Ovary (tissue), 7 donors: ENCODE measurements at regions not wholly inside any gene's neighbourhood (a gene's known extent, or its start where the extent isn't known, plus 50 kb on each side); places are given as distances from the start of the nearest gene placed in this dataset.

Experiments
- DNase-seq, 5 donors: peaks; one replicate each; pipeline ENCODE4 v3.0.0-alpha.2; 2019 to 2020
- H3K27ac ChIP-seq, 2 donors: fragments of 200-600 bp; one replicate each; pipeline versions ENCODE4 v1.5.1 to v1.8.0; 2019 to 2022
- H3K27me3 ChIP-seq: fragments of 200-600 bp; one replicate; pipeline ENCODE4 v1.8.0; 2022
- H3K36me3 ChIP-seq: fragments of 200-600 bp; sonication (generic); one replicate; pipeline ENCODE4 v1.5.1; 2019
- H3K4me1 ChIP-seq: one replicate; pipeline ENCODE4 v1.8.1; 2013; ENCODE audit warnings: mild to moderate bottlenecking, moderate library complexity; ENCODE audit not compliant: insufficient read depth
- H3K4me3 ChIP-seq: fragments of 200-600 bp; sonication (generic); one replicate; pipeline ENCODE4 v1.5.1; 2017
- H3K9me3 ChIP-seq, 2 donors: fragments of 200-600 bp in 1 of 2; sonication (generic) in 1 of 2; one replicate each; pipeline versions ENCODE4 v1.5.1 to v1.8.1; 2013 to 2019; ENCODE audit warnings: mild to moderate bottlenecking in 1 of 2, moderate library complexity in 1 of 2
- EP300 ChIP-seq: sonication (generic); formaldehyde crosslinking; IDR thresholded peaks from one replicate; pipeline ENCODE4 v1.6.1; 2017; ENCODE audit warnings: antibody characterized with exemption
- POLR2A ChIP-seq: fragments of 450-650 bp; IDR thresholded peaks from one replicate; pipeline ENCODE4 v1.6.1; 2017; ENCODE audit warnings: antibody characterized with exemption, mild to moderate bottlenecking, moderate library complexity
- WGBS, 3 donors: extraction: QIAGEN DNeasy Blood & Tissue Kit in 1 of 3; methylation state at CpG; one replicate each; pipeline versions ENCODE4 v1.1.5 to v1.1.7; 2013 to 2017; 5-methylcytosine and 5-hydroxymethylcytosine counted together
- intact Hi-C, 4 donors: fragments of 100-400 bp; cut with DNase I; formaldehyde crosslinking; loops; one replicate each; pipeline versions ENCODE4 v1.11.0 to v1.15.1; 2022 to 2023
- TF ChIP-seq, protein P1 (sequence below), 3 donors: fragments of 450-650 bp in 2 of 3; fragments of 200-600 bp in 1 of 3; IDR thresholded peaks; one replicate each; pipeline versions ENCODE4 v1.5.1 to v1.8.0; 2016 to 2022; ENCODE audit warnings: antibody characterized with exemption in 3 of 3, mild to moderate bottlenecking in 1 of 3
- donor health status: DM: no; HTN: no; CAD: no; lungs with moderate emphysema.
- donor health status: DM: no; HTN: no; CAD: no.
- donor health status: Bipolar disorder and iron deficiency.
- donor health status: DM: no; HTN: no; CAD: no.
- donor health status: DM: yes; HTN: yes; CAD: no.

DNA sequence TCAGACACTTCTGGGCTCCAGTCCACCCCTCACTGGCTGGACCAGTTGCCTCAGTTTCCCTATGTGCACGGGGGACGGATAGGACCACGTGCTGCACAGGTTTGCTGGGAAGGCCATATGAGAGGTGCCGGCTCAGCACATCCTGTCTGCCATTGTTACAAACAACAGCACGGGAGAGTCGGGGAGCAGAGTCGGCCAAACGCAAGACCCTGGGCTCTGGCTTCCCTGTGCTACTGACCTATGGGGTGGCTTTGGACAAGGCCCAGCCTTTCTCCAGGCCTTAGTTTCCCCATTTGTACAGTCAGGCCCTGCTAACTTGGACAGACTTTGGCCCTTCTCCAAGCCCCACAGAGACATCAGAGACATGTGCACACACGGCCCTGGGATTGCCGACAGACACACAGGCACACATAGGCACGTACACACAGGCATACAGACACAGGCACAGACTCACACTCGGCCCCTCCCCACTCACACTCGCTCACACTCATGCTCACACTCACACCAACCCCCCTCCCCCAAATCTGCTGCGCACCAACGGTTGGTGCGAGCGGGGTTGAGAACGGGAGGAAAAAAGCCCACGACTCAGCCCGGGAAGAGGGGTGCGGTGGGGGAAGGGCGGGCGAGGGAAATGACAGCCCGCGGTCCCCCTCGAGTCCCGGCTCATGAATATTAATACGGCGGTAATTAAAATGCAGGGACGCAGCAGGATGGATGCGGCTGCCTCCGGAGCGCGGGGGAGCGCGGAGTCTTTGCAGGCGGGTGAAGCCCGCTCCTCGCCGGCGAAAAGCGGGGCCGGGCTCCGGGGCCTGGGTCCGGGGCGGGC, 133.0 kb downstream of the C9orf50 start:
- Histone ChIP-seq H3K9me3 (no peaks in the 10 kb centered on the region), H3K27me3 (no peaks in the 10 kb centered on the region), H3K36me3 (no peaks in the 10 kb centered on the region), H3K27ac (peak overlapping the region; percentile 96 to 100), H3K4me1 (peaks cover 34% of the 10 kb centered on the region), H3K4me3 (peak overlapping the region; percentile 53)
- TF ChIP-seq, protein P1, sequence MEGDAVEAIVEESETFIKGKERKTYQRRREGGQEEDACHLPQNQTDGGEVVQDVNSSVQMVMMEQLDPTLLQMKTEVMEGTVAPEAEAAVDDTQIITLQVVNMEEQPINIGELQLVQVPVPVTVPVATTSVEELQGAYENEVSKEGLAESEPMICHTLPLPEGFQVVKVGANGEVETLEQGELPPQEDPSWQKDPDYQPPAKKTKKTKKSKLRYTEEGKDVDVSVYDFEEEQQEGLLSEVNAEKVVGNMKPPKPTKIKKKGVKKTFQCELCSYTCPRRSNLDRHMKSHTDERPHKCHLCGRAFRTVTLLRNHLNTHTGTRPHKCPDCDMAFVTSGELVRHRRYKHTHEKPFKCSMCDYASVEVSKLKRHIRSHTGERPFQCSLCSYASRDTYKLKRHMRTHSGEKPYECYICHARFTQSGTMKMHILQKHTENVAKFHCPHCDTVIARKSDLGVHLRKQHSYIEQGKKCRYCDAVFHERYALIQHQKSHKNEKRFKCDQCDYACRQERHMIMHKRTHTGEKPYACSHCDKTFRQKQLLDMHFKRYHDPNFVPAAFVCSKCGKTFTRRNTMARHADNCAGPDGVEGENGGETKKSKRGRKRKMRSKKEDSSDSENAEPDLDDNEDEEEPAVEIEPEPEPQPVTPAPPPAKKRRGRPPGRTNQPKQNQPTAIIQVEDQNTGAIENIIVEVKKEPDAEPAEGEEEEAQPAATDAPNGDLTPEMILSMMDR (IDR thresholded peaks at IDR 0.05), result no peak
- no peak for TF ChIP-seq POLR2A
- no peak for TF ChIP-seq EP300
- intact Hi-C loops, result loop anchor here in 3 of 4 donors (5.0 to 10.0 kb wide), 8 partner anchors 73 to 346 kb away; partner anchors contain the start of gene IER5L (in 1 of the 3)
- 9 to 10% (median 9%) methylated on average over 32 to 46 of the region's 46 CpGs for WGBS, 3 donors
- peak in 4 of 5 donors; percentile 69 to 80 (median 76) for DNase-seq

DNA sequence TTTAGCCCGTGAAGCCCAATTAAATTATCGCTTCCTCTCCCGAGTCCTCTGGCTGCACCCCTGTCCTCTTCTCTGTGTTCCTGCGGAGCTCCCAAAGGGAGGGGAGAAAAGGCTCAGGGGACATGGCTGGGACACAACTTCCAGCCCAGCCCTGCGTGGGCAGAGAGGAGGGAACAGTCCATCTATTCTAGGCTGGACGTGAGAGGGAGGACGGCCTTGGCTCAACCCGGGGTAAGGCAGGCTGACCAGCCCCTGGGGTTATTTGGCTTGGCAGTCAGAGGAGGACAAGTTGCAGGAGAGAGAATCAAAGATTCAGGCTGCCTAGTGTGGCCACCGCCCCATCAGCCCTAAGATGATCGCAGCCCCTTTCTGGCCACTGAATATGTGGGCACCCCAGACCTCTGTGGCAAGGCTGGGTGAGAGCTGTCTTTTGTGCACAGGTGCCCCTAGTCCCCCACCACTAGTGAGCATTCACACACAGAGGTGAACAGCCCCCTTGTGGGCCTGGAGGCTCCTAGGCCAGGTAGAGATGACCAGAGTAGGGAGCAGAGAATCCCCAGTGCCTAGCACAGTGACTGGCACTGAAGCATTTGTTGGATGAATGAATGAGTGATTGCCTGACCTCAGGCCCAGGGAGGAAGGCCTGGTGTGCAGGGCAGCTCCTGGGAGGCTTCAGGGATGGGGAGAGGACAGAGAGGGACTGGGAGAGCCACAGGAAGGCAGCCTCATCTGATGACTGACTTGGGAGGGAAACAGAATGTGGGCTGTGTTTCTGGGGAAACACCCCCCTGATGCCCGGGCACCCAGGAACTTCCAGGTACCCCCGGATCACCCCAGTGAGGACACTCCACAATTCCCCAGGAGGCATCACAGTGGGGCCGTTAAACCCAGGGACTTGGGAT, 133.9 kb downstream of the C9orf50 start:
- 45 to 53% (median 45%) methylated on average over 13 of the region's 13 CpGs for WGBS, 3 donors
- DNase-seq, result peak; percentile 72 to 79 (median 76)
- H3K36me3 ChIP-seq, result no peaks in the 10 kb centered on the region
- peaks cover 34% of the 10 kb centered on the region for H3K4me1 ChIP-seq
- no peaks in the 10 kb centered on the region for H3K9me3 ChIP-seq
- TF ChIP-seq POLR2A (no peak), EP300 (peak; percentile 37)
- TF ChIP-seq, protein P1 (IDR thresholded peaks at IDR 0.05), result no peak
- no peak overlapping the region for H3K4me3 ChIP-seq
- intact Hi-C loops, result loop anchor here in 3 of 4 donors (5.0 to 10.0 kb wide), 8 partner anchors 72 to 345 kb away; partner anchors contain the start of gene IER5L (in 1 of the 3)
- H3K27ac ChIP-seq, result peak overlapping the region; percentile 96 to 100
- no peaks in the 10 kb centered on the region for H3K27me3 ChIP-seq

DNA sequence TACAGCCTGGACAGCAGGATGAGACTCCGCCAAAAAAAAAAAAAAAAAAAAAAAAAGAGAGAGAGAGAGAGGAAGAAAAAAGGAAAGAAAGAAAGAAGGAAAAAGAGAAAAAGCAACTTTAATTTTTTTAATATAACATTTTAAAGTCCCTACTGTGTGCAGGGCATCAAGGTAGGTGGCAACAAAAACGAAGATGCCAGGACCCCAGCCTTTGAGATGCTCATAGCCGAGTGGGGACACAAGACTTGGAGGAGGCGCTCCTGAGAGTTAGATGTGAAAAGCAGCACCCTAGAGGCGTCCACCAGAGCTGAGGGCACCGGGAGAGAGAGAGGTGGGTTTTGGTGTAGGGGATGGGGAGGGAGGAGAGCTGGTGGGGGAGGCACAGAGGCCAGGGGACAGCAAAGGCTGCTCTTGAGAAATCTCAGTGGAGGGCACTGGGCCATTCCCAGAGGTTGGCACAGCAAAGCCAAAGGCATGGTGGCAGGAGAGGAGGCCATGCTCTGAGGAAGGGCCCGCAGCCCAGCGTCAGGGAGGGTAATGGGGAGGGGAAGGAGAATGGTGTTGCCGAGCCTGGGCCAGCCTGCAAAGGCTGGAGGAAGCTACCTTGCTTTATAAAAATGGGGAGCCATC, 135.6 kb downstream of the C9orf50 start:
- Histone ChIP-seq H3K4me3 (no peak overlapping the region), H3K27me3 (no peaks in the 10 kb centered on the region), H3K27ac (peak overlapping the region; percentile 96 to 100), H3K9me3 (no peaks in the 10 kb centered on the region), H3K36me3 (no peaks in the 10 kb centered on the region), H3K4me1 (peaks cover 42% of the 10 kb centered on the region)
- peak in 2 of 5 donors; percentile 44 to 54 for DNase-seq
- TF ChIP-seq POLR2A (no peak), EP300 (no peak)
- TF ChIP-seq, protein P1 (IDR thresholded peaks at IDR 0.05), result no peak
- intact Hi-C loops, result loop anchor here in 3 of 4 donors (5.0 to 10.0 kb wide), 8 partner anchors 70 to 343 kb away; partner anchors contain the start of gene IER5L (in 1 of the 3)
- 64 to 72% (median 68%) methylated on average over 9 of the region's 9 CpGs for WGBS, 3 donors
